GM20000 (cell line): ENCODE measurements at regions not wholly inside any gene's neighbourhood (a gene's known extent, or its start where the extent isn't known, plus 50 kb on each side); places are given as distances from the start of the nearest gene placed in this dataset.
"Not testable (repeated sequence)": the region's sequence is repeated elsewhere in the genome, so short reads cannot be mapped to it uniquely, and the experiment has no call there.

Experiments
- DNase-seq: peaks from one replicate; pipeline ENCODE4 v3.0.0; 2012; ENCODE audit warnings: low spot score
- CTCF ChIP-seq: IDR thresholded peaks from 2 replicates; pipeline ENCODE4 v1.5.1; 2012; ENCODE audit warnings: mild to moderate bottlenecking, control low read depth; ENCODE audit errors: extremely low read depth, missing control alignments

GRCh38 chr2:228359473-228359872 lies 178.0 kb upstream of the SPHKAP start:
- no peak for DNase-seq
- no peak for TF ChIP-seq CTCF

- TF ChIP-seq CTCF: no peak
- no peak for DNase-seq
Measured at GRCh38 chr2:228355897-228356296, 174.4 kb upstream of the SPHKAP start.

GRCh38 chr2:228352980-228353379 lies 171.5 kb upstream of the SPHKAP start:
- not testable (repeated sequence) for DNase-seq

- TF ChIP-seq CTCF: no peak
- no peak for DNase-seq
Measured at GRCh38 chr2:228352048-228352447, 170.6 kb upstream of the SPHKAP start.

- TF ChIP-seq CTCF: no peak
- no peak for DNase-seq
Measured at GRCh38 chr2:228348516-228349064, 167.1 kb upstream of the SPHKAP start.

- DNase-seq: no peak
- no peak for TF ChIP-seq CTCF
Measured at GRCh38 chr2:228344531-228344930, 163.0 kb upstream of the SPHKAP start.

GRCh38 chr2:228339525-228339924 lies 158.0 kb upstream of the SPHKAP start:
- no peak for TF ChIP-seq CTCF
- no peak for DNase-seq

GRCh38 chr2:228334180-228334579 lies 152.7 kb upstream of the SPHKAP start:
- no peak for DNase-seq
- no peak for TF ChIP-seq CTCF
